Body of pancreas (tissue), 4 donors: ENCODE measurements at regions not wholly inside any gene's neighbourhood (a gene's known extent, or its start where the extent isn't known, plus 50 kb on each side); places are given as distances from the start of the nearest gene placed in this dataset.

Experiments used
- CTCF ChIP-seq, 7 experiments: fragments of 450-650 bp in 4 of 7; fragments of 200-600 bp in 3 of 7; sonication (generic) in 3 of 7; IDR thresholded peaks; one replicate each; pipeline ENCODE4 v1.5.1; 2016 to 2019; ENCODE audit warnings: antibody characterized with exemption in 7 of 7
- POLR2A ChIP-seq, 3 donors: fragments of 450-650 bp; IDR thresholded peaks; one replicate each; pipeline ENCODE4 v1.6.1; 2016; ENCODE audit warnings: antibody characterized with exemption in 3 of 3, mild to moderate bottlenecking in 2 of 3

GRCh38 chr1:181872562-181872961 is 188.9 kb downstream of the ZNF648 start:
- TF ChIP-seq CTCF (IDR thresholded peaks at IDR 0.05), result no peak
- TF ChIP-seq POLR2A (IDR thresholded peaks at IDR 0.05), result no peak
